H9 (cell line): ENCODE measurements at regions not wholly inside any gene's neighbourhood (a gene's known extent, or its start where the extent isn't known, plus 50 kb on each side); places are given as distances from the start of the nearest gene placed in this dataset.

Experiments used
- DNase-seq: peaks from one replicate; pipeline ENCODE4 v3.0.0-alpha.2; 2017
- H2AFZ ChIP-seq: one replicate; pipeline ENCODE4 v1.6.1; 2013; ENCODE audit warnings: mild to moderate bottlenecking, low read length, control low read depth, moderate library complexity
- H2AK5ac ChIP-seq: 2 replicates; pipeline ENCODE4 v1.6.1; 2013; ENCODE audit warnings: low read length, control low read depth, mixed read lengths; ENCODE audit not compliant: insufficient read length
- H2BK120ac ChIP-seq: one replicate; pipeline ENCODE4 v1.6.1; 2013; ENCODE audit warnings: low read depth, mild to moderate bottlenecking, low read length, control low read depth, inconsistent platforms; ENCODE audit not compliant: poor library complexity, severe bottlenecking
- H2BK12ac ChIP-seq: 2 replicates; pipeline ENCODE4 v1.6.1; 2013; ENCODE audit warnings: low read length, control low read depth, mixed read lengths, low read depth; ENCODE audit not compliant: insufficient read length
- H2BK15ac ChIP-seq: 2 replicates; pipeline ENCODE4 v1.6.1; 2013; ENCODE audit warnings: low read depth, low read length, control low read depth
- H2BK20ac ChIP-seq: one replicate; pipeline ENCODE4 v1.6.1; 2013; ENCODE audit warnings: low read depth, mild to moderate bottlenecking, low read length, control low read depth, inconsistent platforms; ENCODE audit not compliant: poor library complexity, severe bottlenecking
- H2BK5ac ChIP-seq: 2 replicates; pipeline ENCODE4 v1.6.1; 2013; ENCODE audit warnings: low read length, control low read depth, mixed read lengths; ENCODE audit not compliant: insufficient read length
- H3K14ac ChIP-seq: 2 replicates; pipeline ENCODE4 v1.6.1; 2013; ENCODE audit warnings: low read length, control low read depth; ENCODE audit not compliant: insufficient read depth
- H3K18ac ChIP-seq: 2 replicates; pipeline ENCODE4 v1.6.1; 2013; ENCODE audit warnings: low read depth, mild to moderate bottlenecking, mixed read lengths, low read length, control low read depth; ENCODE audit not compliant: insufficient read length
- H3K23ac ChIP-seq: 2 replicates; pipeline ENCODE4 v1.6.1; 2013; ENCODE audit warnings: low read length, control low read depth, mixed read lengths, low read depth; ENCODE audit not compliant: insufficient read length
- H3K23me2 ChIP-seq: 2 replicates; pipeline ENCODE4 v1.6.1; 2013; ENCODE audit warnings: low read depth, mild to moderate bottlenecking, mixed read lengths, low read length, control low read depth; ENCODE audit not compliant: insufficient read length, poor library complexity, severe bottlenecking
- H3K27ac ChIP-seq: 2 replicates; pipeline ENCODE4 v1.5.1; 2013; ENCODE audit warnings: low read length, control low read depth, mixed read lengths, low read depth; ENCODE audit not compliant: insufficient read length
- H3K27me3 ChIP-seq: 2 replicates; pipeline ENCODE4 v1.6.1; 2013; ENCODE audit warnings: low read length, control low read depth, inconsistent platforms; ENCODE audit not compliant: insufficient read depth
- H3K4ac ChIP-seq: 2 replicates; pipeline ENCODE4 v1.6.1; 2013; ENCODE audit warnings: low read depth, mild to moderate bottlenecking, control low read depth, inconsistent platforms, low read length, moderate library complexity
- H3K4me1 ChIP-seq: 2 replicates; pipeline ENCODE4 v1.6.1; 2013; ENCODE audit warnings: low read length, control low read depth, inconsistent platforms; ENCODE audit not compliant: insufficient read depth
- H3K4me2 ChIP-seq: 2 replicates; pipeline ENCODE4 v1.6.1; 2013; ENCODE audit warnings: low read length, control low read depth, mixed read lengths; ENCODE audit not compliant: insufficient read length, insufficient read depth
- H3K56ac ChIP-seq: 2 replicates; pipeline ENCODE4 v1.6.1; 2013; ENCODE audit warnings: low read depth, mild to moderate bottlenecking, mixed read lengths, low read length, control low read depth; ENCODE audit not compliant: insufficient read length
- H3K79me1 ChIP-seq: 2 replicates; pipeline ENCODE4 v1.6.1; 2013; ENCODE audit warnings: low read depth, mild to moderate bottlenecking, moderate library complexity, low read length, control low read depth, inconsistent platforms; ENCODE audit not compliant: insufficient read depth, poor library complexity, severe bottlenecking
- H3K79me2 ChIP-seq: 2 replicates; pipeline ENCODE4 v1.6.1; 2013; ENCODE audit warnings: low read length, control low read depth, inconsistent platforms; ENCODE audit not compliant: insufficient read depth
- H3K9ac ChIP-seq: 2 replicates; pipeline ENCODE4 v1.6.1; 2013; ENCODE audit warnings: low read length, control low read depth, mixed read lengths; ENCODE audit not compliant: insufficient read length; ENCODE audit errors: extremely low read depth
- H3K9me3 ChIP-seq: one replicate; pipeline ENCODE4 v1.6.1; 2013; ENCODE audit warnings: low read depth, low read length, inconsistent platforms; ENCODE audit not compliant: control insufficient read depth
- H3T11ph ChIP-seq: one replicate; pipeline ENCODE4 v1.6.1; 2013; ENCODE audit warnings: mild to moderate bottlenecking, low read length, control low read depth, inconsistent platforms
- H4K20me1 ChIP-seq: one replicate; pipeline ENCODE4 v1.6.1; 2013; ENCODE audit not compliant: control insufficient read depth, insufficient read length, insufficient read depth
- H4K5ac ChIP-seq: 2 replicates; pipeline ENCODE4 v1.6.1; 2013; ENCODE audit warnings: low read depth, mild to moderate bottlenecking, mixed read lengths, low read length, control low read depth; ENCODE audit not compliant: insufficient read length
- H4K8ac ChIP-seq: replicated peaks from 2 replicates; pipeline ENCODE4 v1.6.1; 2013; ENCODE audit warnings: low read length, control low read depth, mixed read lengths, low read depth; ENCODE audit not compliant: insufficient read length
- H4K91ac ChIP-seq: 2 replicates; pipeline ENCODE4 v1.6.1; 2013; ENCODE audit warnings: low read depth, mild to moderate bottlenecking, moderate library complexity, mixed read lengths, low read length, control low read depth; ENCODE audit not compliant: insufficient read length
- H3K27ac Mint-ChIP-seq, 3 experiments: 2 replicates in 2 of 3; 3 replicates in 1 of 3; pipeline ENCODE4 v1.8.0; 2020 to 2021; ENCODE audit warnings: mixed read lengths in 3 of 3, mild to moderate bottlenecking in 1 of 3, moderate library complexity in 1 of 3
- H3K27me3 Mint-ChIP-seq: 2 replicates; pipeline ENCODE4 v1.8.0; 2021; ENCODE audit warnings: low read depth, mild to moderate bottlenecking, moderate library complexity, mixed read lengths
- H3K36me3 Mint-ChIP-seq, 3 experiments: 2 replicates in 2 of 3; 3 replicates in 1 of 3; pipeline ENCODE4 v1.8.0; 2020 to 2021; ENCODE audit warnings: low read depth in 3 of 3, mixed read lengths in 3 of 3; ENCODE audit not compliant: insufficient read depth in 1 of 3
- H3K4me1 Mint-ChIP-seq, 2 experiments: 2 replicates each; pipeline ENCODE4 v1.8.0; 2020; ENCODE audit warnings: mixed read lengths in 2 of 2
- H3K4me3 Mint-ChIP-seq, 2 experiments: 2 replicates in 1 of 2; 3 replicates in 1 of 2; pipeline ENCODE4 v1.8.0; 2020 to 2021; ENCODE audit warnings: mild to moderate bottlenecking in 2 of 2, mixed read lengths in 2 of 2, moderate library complexity in 1 of 2
- H3K9me3 Mint-ChIP-seq, 2 experiments: 2 replicates in 1 of 2; 3 replicates in 1 of 2; pipeline ENCODE4 v1.8.0; 2020; ENCODE audit warnings: mild to moderate bottlenecking in 2 of 2, mixed read lengths in 2 of 2, moderate library complexity in 1 of 2
- CTCF ChIP-seq: fragments of 200-600 bp; sonication (generic); conservative IDR thresholded peaks from 3 replicates; pipeline ENCODE4 v1.8.0; 2021; ENCODE audit warnings: antibody characterized with exemption, mild to moderate bottlenecking
- WGBS: extraction: QIAGEN DNeasy Blood & Tissue Kit; methylation state at CpG from one replicate; pipeline ENCODE4 v1.1.7; 2013; ENCODE audit warnings: missing lambda C conversion rate, low lambda C conversion rate, mixed read lengths; ENCODE audit not compliant: insufficient read length; ENCODE audit errors: extremely low coverage; 5-methylcytosine and 5-hydroxymethylcytosine counted together

GRCh38 chr5:163869581-163869980 lies 364.2 kb downstream of the MAT2B start:
- Histone ChIP-seq H3K4ac (no peak overlapping the region), H3K4me1 (no peaks in the 10 kb centered on the region; the same call in 1 of the 2 replicates), H3K27ac (no peak overlapping the region), H2AFZ (no peak overlapping the region), H3K79me2 (no peaks in the 10 kb centered on the region), H4K20me1 (no peaks in the 10 kb centered on the region), H3K4me2 (no peak overlapping the region), H3K23ac (no peak overlapping the region), H3K14ac (no peak overlapping the region), H4K5ac (no peak overlapping the region), H3T11ph (no peak overlapping the region), H3K27me3 (no peaks in the 10 kb centered on the region), H2BK15ac (no peak overlapping the region), H4K91ac (no peak overlapping the region), H3K23me2 (no peaks in the 10 kb centered on the region), H2BK12ac (no peak overlapping the region), H3K18ac (no peak overlapping the region), H2BK120ac (no peak overlapping the region), H3K9me3 (no peaks in the 10 kb centered on the region), H3K56ac (no peak overlapping the region), H2BK20ac (no peak overlapping the region), H2BK5ac (no peak overlapping the region), H4K8ac (no peak overlapping the region), H2AK5ac (no peak overlapping the region), H3K9ac (no peak overlapping the region), H3K79me1 (no peaks in the 10 kb centered on the region)
- H3K9me3 Mint-ChIP-seq: no peaks in the 10 kb centered on the region
- peaks cover 12 to 13% of the 10 kb centered on the region in 2 experiments for H3K4me1 Mint-ChIP-seq
- WGBS: no CpG with 5 or more reads among the region's 6 CpGs
- no peaks in the 10 kb centered on the region for H3K27me3 Mint-ChIP-seq
- no peak for DNase-seq
- peak overlapping the region in 1 of 3 experiments; percentile 13; a peak in 1 of 7 replicates for H3K27ac Mint-ChIP-seq
- no peaks in the 10 kb centered on the region for H3K36me3 Mint-ChIP-seq
- TF ChIP-seq CTCF: no peak
- H3K4me3 Mint-ChIP-seq: no peak overlapping the region
